NB4 (cell line): ENCODE measurements at regions not wholly inside any gene's neighbourhood (a gene's known extent, or its start where the extent isn't known, plus 50 kb on each side); places are given as distances from the start of the nearest gene placed in this dataset.

Experiments
- CTCF ChIP-seq: IDR thresholded peaks from one replicate; pipeline ENCODE4 v1.5.1; 2012; ENCODE audit warnings: low read depth, low read length
- MAX ChIP-seq: IDR thresholded peaks from 2 replicates; pipeline ENCODE4 v1.6.1; 2011; ENCODE audit warnings: low read depth, low read length
- MYC ChIP-seq: IDR thresholded peaks from 2 replicates; pipeline ENCODE4 v1.6.1; 2011; ENCODE audit warnings: low read depth, low read length
- POLR2A ChIP-seq: IDR thresholded peaks from 2 replicates; pipeline ENCODE4 v1.6.1; 2011; ENCODE audit warnings: mild to moderate bottlenecking; ENCODE audit not compliant: insufficient read length; ENCODE audit errors: extremely low read depth

- TF ChIP-seq CTCF (no peak), MYC (no peak), POLR2A (no peak), MAX (no peak)
Observed at GRCh38 chr4:178535939-178536579, 1093.8 kb upstream of the AGA start.
